ENCODE measurements at regions not wholly inside any gene's neighbourhood (a gene's known extent, or its start where the extent isn't known, plus 50 kb on each side); places are given as distances from the start of the nearest gene placed in this dataset.

- no peak for DNase-seq (ENCODE audit: low read depth, low spot score)
- no peak overlapping the region for H3K4me3 ChIP-seq (ENCODE audit: low read depth, low read length)
- TF ChIP-seq, protein P1, sequence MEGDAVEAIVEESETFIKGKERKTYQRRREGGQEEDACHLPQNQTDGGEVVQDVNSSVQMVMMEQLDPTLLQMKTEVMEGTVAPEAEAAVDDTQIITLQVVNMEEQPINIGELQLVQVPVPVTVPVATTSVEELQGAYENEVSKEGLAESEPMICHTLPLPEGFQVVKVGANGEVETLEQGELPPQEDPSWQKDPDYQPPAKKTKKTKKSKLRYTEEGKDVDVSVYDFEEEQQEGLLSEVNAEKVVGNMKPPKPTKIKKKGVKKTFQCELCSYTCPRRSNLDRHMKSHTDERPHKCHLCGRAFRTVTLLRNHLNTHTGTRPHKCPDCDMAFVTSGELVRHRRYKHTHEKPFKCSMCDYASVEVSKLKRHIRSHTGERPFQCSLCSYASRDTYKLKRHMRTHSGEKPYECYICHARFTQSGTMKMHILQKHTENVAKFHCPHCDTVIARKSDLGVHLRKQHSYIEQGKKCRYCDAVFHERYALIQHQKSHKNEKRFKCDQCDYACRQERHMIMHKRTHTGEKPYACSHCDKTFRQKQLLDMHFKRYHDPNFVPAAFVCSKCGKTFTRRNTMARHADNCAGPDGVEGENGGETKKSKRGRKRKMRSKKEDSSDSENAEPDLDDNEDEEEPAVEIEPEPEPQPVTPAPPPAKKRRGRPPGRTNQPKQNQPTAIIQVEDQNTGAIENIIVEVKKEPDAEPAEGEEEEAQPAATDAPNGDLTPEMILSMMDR (IDR thresholded peaks at IDR 0.05; ENCODE audit: low read depth, low read length), result no peak
- in situ Hi-C loops (cut with HindIII; ENCODE audit: low sequenced_read_pairs), result no loop called here
Measured at GRCh38 chr6:93120154-93120742, 299.1 kb downstream of the EPHA7 start.

DNA sequence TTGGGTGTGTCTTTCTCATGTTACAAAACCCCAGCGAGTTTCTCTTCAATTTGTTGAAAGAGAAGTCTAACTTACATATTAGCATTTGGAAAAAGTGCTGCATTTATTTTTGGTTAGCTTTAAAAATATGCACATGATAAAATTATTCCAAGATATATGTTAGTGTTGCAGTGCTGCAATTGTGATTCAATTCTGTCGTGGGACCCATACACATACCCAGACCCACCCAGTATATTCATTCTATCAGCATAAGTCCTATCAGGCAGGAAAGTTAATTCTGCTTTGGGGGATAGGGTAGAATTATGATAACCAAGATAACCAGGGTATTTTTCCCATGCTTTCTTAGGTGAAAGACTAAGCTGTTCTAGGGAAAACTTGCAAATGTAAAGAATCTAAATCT lies 313.5 kb downstream of the EPHA7 start:
- DNase-seq (ENCODE audit: low read depth, low spot score), result no peak
- in situ Hi-C loops (cut with HindIII; ENCODE audit: low sequenced_read_pairs), result no loop called here
- no peak overlapping the region for H3K4me3 ChIP-seq (ENCODE audit: low read depth, low read length)
- TF ChIP-seq, protein P1 (IDR thresholded peaks at IDR 0.05; ENCODE audit: low read depth, low read length), result no peak

GRCh38 chr6:93105017-93105416 lies 314.3 kb downstream of the EPHA7 start:
- peak; percentile 67 for DNase-seq (ENCODE audit: low read depth, low spot score)
- H3K4me3 ChIP-seq (ENCODE audit: low read depth, low read length), result no peak overlapping the region
- in situ Hi-C loops (cut with HindIII; ENCODE audit: low sequenced_read_pairs), result no loop called here
- TF ChIP-seq, protein P1 (IDR thresholded peaks at IDR 0.05; ENCODE audit: low read depth, low read length), result no peak

- H3K4me3 ChIP-seq (ENCODE audit: low read depth, low read length), result no peak overlapping the region
- in situ Hi-C loops (cut with HindIII; ENCODE audit: low sequenced_read_pairs), result no loop called here
- TF ChIP-seq, protein P1 (IDR thresholded peaks at IDR 0.05; ENCODE audit: low read depth, low read length), result no peak
- DNase-seq (ENCODE audit: low read depth, low spot score), result no peak
Measured at GRCh38 chr6:93104195-93104817, 315.1 kb downstream of the EPHA7 start.

- DNase-seq (ENCODE audit: low read depth, low spot score), result peak; percentile 3
- in situ Hi-C loops (cut with HindIII; ENCODE audit: low sequenced_read_pairs), result no loop called here
- H3K4me3 ChIP-seq (ENCODE audit: low read depth, low read length), result no peak overlapping the region
- TF ChIP-seq, protein P1 (IDR thresholded peaks at IDR 0.05; ENCODE audit: low read depth, low read length), result no peak
Measured at GRCh38 chr6:93088621-93089501, 330.5 kb downstream of the EPHA7 start.

DNA sequence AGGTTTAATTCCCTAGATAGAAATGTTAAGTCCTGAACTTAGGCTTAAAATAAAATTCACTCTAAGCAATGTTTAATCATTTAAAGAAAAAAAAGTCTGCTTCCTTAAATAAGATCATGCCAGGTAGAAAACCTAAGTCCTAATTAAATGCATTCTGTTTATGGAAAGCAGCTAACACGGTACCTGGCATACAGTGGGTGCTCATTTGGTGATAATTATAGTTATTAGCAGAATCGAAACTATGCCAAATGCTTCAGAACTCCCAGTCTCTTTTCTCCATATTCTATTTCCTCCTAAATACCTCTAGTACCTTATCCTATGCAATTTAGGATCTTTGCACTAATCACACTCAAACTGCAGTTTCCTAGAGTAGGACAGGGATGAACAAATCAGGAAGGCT lies 331.8 kb downstream of the EPHA7 start:
- TF ChIP-seq, protein P1 (IDR thresholded peaks at IDR 0.05; ENCODE audit: low read depth, low read length), result no peak
- DNase-seq (ENCODE audit: low read depth, low spot score), result no peak
- H3K4me3 ChIP-seq (ENCODE audit: low read depth, low read length), result no peak overlapping the region
- in situ Hi-C loops (cut with HindIII; ENCODE audit: low sequenced_read_pairs), result no loop called here

All from astrocyte of the spinal cord (primary cell).